SU-DHL-6 (cell line): ENCODE measurements at regions not wholly inside any gene's neighbourhood (a gene's known extent, or its start where the extent isn't known, plus 50 kb on each side); places are given as distances from the start of the nearest gene placed in this dataset.

Experiments used
- EZH2phosphoT487 ChIP-seq: fragments of 200-600 bp; sonication (generic), shearing (Covaris generic); conservative IDR thresholded peaks from 2 replicates; pipeline ENCODE4 v1.6.1; 2018; ENCODE audit warnings: mild to moderate bottlenecking, antibody characterized with exemption, low read length, moderate library complexity, mixed read lengths
- TF ChIP-seq, protein P1 (sequence below): fragments of 200-600 bp; sonication (generic); IDR thresholded peaks from one replicate; pipeline ENCODE4 v1.5.1; 2017; ENCODE audit warnings: antibody characterized with exemption, mild to moderate bottlenecking, low read length, moderate library complexity; ENCODE audit not compliant: insufficient read depth, poor library complexity, severe bottlenecking

DNA sequence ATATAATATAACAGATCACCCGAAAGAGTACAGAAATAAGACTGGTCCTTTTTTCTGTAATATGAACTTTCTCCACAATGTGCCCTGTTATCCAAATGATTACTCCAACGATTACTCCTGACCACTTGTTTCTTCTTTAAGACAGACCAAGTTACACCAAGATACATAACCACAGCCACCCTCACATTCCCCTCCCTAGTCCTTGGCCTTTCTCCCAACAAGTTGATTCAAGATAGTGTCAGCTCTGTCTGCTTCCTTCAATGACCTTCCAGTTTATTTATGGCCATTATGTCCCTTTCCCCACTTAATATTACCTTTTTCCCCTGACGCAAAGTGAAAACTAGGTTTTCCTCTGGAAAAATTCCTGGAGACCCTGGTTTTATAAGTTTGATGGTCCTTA lies 397.2 kb downstream of the FAM47B start:
- no peak for TF ChIP-seq EZH2phosphoT487
- TF ChIP-seq, protein P1, sequence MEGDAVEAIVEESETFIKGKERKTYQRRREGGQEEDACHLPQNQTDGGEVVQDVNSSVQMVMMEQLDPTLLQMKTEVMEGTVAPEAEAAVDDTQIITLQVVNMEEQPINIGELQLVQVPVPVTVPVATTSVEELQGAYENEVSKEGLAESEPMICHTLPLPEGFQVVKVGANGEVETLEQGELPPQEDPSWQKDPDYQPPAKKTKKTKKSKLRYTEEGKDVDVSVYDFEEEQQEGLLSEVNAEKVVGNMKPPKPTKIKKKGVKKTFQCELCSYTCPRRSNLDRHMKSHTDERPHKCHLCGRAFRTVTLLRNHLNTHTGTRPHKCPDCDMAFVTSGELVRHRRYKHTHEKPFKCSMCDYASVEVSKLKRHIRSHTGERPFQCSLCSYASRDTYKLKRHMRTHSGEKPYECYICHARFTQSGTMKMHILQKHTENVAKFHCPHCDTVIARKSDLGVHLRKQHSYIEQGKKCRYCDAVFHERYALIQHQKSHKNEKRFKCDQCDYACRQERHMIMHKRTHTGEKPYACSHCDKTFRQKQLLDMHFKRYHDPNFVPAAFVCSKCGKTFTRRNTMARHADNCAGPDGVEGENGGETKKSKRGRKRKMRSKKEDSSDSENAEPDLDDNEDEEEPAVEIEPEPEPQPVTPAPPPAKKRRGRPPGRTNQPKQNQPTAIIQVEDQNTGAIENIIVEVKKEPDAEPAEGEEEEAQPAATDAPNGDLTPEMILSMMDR: no peak
